ENCODE measurements at regions not wholly inside any gene's neighbourhood (a gene's known extent, or its start where the extent isn't known, plus 50 kb on each side); places are given as distances from the start of the nearest gene placed in this dataset.

GRCh38 chr20:63116412-63117106, 99.4 kb downstream of the YTHDF1 start:
- no peak for DNase-seq (ENCODE audit: low read depth)

DNA sequence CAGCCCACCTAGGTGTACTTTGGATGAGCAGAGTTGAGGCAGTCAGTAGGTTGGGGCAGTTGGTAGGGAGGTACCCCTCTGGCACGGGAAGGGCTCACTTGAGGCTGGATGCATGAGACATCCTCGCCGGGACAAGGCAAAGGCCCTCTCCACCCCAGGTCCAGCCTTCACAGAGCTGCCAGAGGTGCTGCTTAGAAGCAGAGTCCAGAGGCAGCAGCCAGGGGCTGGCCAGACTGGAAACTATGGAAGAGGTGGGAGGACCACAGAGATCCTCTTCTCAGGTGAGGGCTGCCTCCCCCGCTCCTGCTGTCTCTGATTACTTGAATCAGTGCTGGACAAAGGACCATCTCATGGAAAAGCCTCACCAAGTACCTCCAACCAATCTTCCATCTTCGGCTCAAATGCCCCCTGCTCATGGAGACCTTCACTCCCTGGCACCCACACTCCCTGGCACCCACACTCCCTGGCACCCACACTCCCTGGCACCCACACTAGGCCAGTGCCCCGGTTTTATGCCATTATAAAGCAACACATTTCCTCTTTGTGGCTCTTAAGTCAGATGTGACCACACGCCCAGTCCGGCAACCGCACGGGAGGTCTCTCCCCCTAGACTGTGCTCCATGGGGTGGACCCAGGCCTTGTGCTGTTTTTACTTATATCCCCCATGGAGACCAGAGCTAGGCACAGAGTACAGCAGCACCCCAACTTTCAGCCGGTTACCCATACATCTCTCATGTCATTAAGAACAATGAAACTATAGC, 100.1 kb downstream of the YTHDF1 start:
- DNase-seq (ENCODE audit: low read depth), result no peak

GRCh38 chr20:63114693-63115311, 101.1 kb downstream of the YTHDF1 start:
- no peak for DNase-seq (ENCODE audit: low read depth)

DNA sequence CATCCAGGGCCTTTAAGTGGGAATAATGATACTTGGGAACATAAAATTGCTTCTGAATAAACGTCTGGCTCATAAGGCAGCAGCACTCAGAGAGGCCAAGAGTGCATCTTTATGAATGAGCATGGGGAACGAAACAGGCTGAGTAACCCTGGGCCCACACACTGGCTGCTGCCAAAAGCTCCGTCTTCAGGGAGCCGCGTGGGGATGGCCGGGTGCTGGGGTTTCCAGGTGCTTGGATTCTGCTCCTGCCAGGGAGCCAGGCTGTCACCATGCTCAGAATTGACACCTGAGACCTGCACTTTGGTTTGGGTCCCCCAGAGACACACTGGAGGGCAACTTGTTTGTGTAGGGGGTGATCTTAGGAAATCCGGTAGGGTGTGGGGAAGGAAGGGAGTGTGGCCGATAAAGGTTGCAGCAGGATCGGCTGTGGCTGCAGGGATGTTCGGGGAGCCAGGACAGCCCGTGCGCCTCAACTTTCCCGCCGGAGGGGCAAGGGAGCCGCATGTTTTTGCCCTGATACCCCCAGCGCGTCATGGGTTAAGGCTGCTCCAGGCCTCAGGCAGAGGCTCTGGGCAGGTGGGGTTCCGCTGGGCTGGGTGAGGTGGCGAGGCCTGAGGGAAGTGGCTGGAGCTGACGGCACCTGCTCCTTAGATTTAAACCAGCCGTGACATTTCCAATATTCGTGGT, 101.8 kb downstream of the YTHDF1 start:
- no peak for DNase-seq (ENCODE audit: low read depth)

- no peak for DNase-seq (ENCODE audit: low read depth)
Measured at GRCh38 chr20:63112491-63113219, 103.3 kb downstream of the YTHDF1 start.

DNA sequence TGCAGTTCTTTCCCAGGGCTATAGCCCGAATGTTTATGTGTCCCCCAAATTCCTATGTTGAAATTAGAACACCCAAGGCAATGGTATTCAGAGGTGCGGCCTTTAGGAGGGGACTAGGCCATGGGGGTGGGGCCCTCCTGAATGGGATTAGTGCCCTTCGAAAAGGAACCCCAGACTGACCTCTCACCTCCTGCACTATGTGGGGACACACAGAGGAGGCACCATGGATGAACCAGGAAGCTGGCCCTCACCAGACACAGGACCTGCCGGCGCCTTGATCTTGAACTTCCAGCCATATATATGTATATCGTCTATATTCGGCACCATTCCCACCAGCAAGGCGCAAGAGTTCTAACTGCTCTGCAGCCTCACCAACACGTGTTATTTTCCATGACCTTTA, 101.5 kb upstream of the BHLHE23 start:
- no peak for DNase-seq (ENCODE audit: low read depth)

GRCh38 chr20:63107449-63108200, 100.9 kb upstream of the BHLHE23 start:
- DNase-seq (ENCODE audit: low read depth), result no peak

- no peak for DNase-seq (ENCODE audit: low read depth)
Measured at GRCh38 chr20:63106765-63107448, 100.1 kb upstream of the BHLHE23 start.

GRCh38 chr20:63106108-63106764, 99.5 kb upstream of the BHLHE23 start:
- no peak for DNase-seq (ENCODE audit: low read depth)

DNA sequence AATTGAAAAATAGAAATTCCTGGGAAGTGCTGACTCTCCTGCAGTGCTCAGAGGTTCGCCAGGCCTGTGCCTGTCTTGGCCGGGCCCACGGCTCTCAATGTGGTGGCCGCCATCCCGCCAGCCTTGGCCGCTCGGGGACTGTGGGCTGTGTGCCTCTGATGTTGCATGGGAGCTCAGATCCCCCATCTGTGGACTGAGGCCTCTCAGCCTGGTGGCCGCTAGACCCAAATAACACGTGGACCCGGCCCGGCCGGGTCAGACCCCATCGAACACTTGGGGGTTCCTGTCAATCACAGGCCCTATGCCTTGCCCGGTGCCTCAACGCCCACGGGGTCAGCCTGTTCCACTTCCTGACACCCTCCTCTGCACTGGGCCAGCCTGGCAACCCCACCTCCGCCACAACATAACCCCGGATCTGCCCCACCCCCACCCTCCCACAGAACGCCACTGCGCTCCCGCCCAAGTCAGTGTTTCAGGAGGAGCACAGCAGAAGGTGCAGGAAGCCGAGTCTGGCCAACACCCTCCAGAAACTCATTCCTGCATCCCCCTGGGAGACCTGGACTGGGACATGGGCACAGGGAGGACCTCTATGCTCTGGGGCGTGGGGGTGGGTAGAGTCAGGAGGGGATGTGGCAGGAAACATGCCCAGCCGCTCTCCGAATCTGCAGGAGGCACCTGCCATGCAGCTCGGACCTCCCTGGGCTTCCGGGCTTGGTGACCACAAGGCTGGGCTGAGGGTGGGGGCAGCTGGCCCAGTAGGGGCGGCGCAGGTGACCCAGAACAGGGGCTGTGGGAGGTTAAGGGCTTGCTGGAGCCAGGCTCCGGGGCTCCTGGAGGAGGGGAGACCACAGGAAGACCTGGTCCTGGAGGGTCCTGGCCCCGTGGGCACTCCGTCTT, 98.7 kb upstream of the BHLHE23 start:
- no peak for DNase-seq (ENCODE audit: low read depth)

GRCh38 chr20:63104312-63105181, 97.8 kb upstream of the BHLHE23 start:
- no peak for DNase-seq (ENCODE audit: low read depth)

- no peak for DNase-seq (ENCODE audit: low read depth)
Measured at GRCh38 chr20:63103402-63104311, 96.9 kb upstream of the BHLHE23 start.

DNA sequence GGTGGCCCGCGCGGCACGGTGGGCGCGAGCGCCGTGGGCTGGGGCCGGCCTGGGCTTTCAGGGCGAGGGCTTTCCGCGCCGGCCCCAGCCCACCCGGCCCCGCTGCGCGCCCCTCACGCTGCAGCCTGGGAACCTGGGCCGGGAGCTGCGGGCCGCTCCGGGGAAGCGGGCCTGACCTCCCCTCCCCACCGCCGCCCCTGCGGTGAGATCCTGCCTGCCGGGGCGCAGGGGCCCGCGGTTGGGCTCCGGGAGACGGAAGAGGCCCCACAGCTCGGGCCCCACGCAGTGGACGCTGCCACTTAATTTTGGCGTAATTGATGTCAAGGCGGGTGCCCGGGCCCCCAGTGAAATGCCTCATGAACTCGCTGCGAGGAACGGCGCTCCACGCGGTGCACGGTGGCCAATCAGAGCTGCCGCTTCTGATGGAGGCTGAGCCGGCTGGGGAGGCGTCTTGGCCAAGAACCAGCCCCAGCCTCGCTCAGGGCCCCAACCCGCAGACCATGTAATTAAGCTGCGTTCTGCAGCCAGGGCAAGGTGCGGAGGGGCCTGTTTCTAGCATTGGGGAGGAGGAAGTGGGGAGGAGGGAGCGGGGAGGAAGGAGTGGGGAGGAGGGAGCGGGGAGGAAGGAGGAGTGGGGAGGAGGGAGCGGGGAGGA, 96.1 kb upstream of the BHLHE23 start:
- peak; percentile 51 for DNase-seq (ENCODE audit: low read depth)

GRCh38 chr20:63101781-63102720, 95.3 kb upstream of the BHLHE23 start:
- peak; percentile 44 for DNase-seq (ENCODE audit: low read depth)

All from activated T-helper 1 cell treated with Interleukin-2 at 50 U/mL for 16 hours (primary cell).